Esophagus (tissue), 2 donors: ENCODE measurements at regions not wholly inside any gene's neighbourhood (a gene's known extent, or its start where the extent isn't known, plus 50 kb on each side); places are given as distances from the start of the nearest gene placed in this dataset.

Experiments used
- H3K27ac ChIP-seq, 2 donors: one replicate each; pipeline ENCODE4 v1.5.1; 2013; ENCODE audit warnings: low read depth in 2 of 2, mild to moderate bottlenecking in 2 of 2, inconsistent platforms in 1 of 2, low read length in 1 of 2, moderate library complexity in 1 of 2
- H3K27me3 ChIP-seq, 2 donors: one replicate each; pipeline ENCODE4 v1.6.1; 2013; ENCODE audit warnings: low read length in 2 of 2, control low read depth in 1 of 2, mild to moderate bottlenecking in 1 of 2; ENCODE audit not compliant: insufficient read depth in 2 of 2, control insufficient read depth in 1 of 2
- H3K36me3 ChIP-seq, 2 donors: one replicate each; pipeline ENCODE4 v1.6.1; 2013; ENCODE audit warnings: low read length in 1 of 2; ENCODE audit not compliant: control insufficient read depth in 2 of 2, insufficient read depth in 2 of 2
- H3K4me1 ChIP-seq, 2 donors: one replicate each; pipeline ENCODE4 v1.6.1; 2013; ENCODE audit warnings: low read length in 1 of 2; ENCODE audit not compliant: control insufficient read depth in 2 of 2, insufficient read depth in 2 of 2
- H3K4me3 ChIP-seq, 2 donors: one replicate each; pipeline ENCODE4 v1.5.1; 2013; ENCODE audit warnings: low read length in 2 of 2, mild to moderate bottlenecking in 2 of 2, low read depth in 1 of 2, moderate library complexity in 1 of 2
- H3K9me3 ChIP-seq, 2 donors: one replicate each; pipeline ENCODE4 v1.6.1; 2013; ENCODE audit warnings: mild to moderate bottlenecking in 2 of 2, low read depth in 1 of 2, low read length in 1 of 2, moderate library complexity in 1 of 2; ENCODE audit not compliant: control insufficient read depth in 2 of 2, insufficient read depth in 1 of 2
- WGBS, 2 donors: extraction: QIAGEN DNeasy Blood & Tissue Kit; methylation state at CpG; one replicate each; pipeline ENCODE4 v1.1.7; 2013; 5-methylcytosine and 5-hydroxymethylcytosine counted together
- donor health status: healthy with polysubstance abuse.
- donor health status: Bipolar disorder and iron deficiency.

DNA sequence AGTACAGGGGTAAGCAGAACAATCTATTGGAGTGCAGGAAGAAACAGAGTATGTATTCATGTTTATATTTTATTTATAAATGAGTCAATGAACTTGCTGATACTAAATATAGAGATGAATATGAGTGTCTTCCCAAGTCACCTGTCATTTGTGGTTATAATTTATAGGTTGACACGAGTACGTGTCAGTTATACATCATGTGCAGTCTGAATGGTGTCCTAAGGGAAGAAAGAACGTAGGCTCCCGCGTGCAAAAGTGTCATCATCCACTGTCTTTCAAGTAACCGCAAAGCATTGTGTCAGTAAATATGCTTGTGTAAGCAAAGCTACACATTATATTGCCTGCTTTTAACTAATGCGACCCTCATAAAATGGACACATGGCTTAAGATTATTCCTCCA is 786.1 kb downstream of the KCNJ2 start:
- H3K27ac ChIP-seq, result no peak overlapping the region
- no peaks in the 10 kb centered on the region for H3K27me3 ChIP-seq
- H3K9me3 ChIP-seq, result no peaks in the 10 kb centered on the region
- H3K4me3 ChIP-seq, result no peak overlapping the region
- no peaks in the 10 kb centered on the region for H3K4me1 ChIP-seq
- H3K36me3 ChIP-seq, result no peaks in the 10 kb centered on the region
- WGBS, 2 donors, result 76% methylated on average over 7 of the region's 7 CpGs

DNA sequence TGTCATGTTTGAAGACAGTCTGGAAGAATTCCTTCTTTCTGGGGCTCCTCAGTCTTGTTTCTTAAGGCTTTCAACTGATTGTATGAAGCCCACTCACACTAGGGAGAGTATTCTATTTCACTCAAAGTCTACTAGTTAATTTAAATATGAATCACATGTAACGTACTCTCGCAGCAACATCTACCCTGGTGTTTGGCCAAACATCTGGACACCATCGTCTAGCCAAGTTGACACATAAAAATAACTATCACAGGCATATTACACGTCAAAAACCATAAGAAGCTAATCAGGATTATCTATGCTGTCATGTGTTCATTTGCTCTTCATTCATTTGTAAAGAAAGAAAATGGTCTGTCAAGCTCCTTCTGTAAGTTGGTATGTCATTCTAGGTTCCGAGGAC is 787.4 kb downstream of the KCNJ2 start:
- Histone ChIP-seq H3K36me3 (no peaks in the 10 kb centered on the region), H3K27me3 (no peaks in the 10 kb centered on the region), H3K4me1 (no peaks in the 10 kb centered on the region), H3K9me3 (no peaks in the 10 kb centered on the region), H3K27ac (no peak overlapping the region), H3K4me3 (no peak overlapping the region)
- 57 to 66% methylated on average over 5 of the region's 5 CpGs for WGBS, 2 donors

DNA sequence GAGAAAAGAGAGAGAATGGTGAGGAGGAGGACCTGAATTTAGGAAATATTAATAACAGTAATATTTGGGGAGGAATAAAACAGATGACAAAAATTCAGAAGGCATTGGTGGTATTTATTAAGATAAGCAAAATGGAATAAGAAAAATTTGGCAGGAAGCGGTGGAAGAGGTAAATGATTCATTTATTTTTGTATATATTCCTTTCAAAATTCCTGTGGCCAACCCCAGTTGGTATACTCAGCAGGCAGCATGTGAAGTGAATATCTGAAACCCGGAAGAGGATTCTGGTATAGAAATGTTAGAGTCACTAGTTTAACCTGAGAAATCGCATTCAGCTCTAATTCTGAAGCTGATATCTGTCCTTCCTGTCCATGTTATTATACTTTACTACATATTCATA is 792.0 kb downstream of the KCNJ2 start:
- H3K36me3 ChIP-seq, result no peaks in the 10 kb centered on the region
- no peaks in the 10 kb centered on the region for H3K9me3 ChIP-seq
- H3K4me3 ChIP-seq, result no peak overlapping the region
- no peaks in the 10 kb centered on the region for H3K27me3 ChIP-seq
- WGBS, 2 donors, result 88 to 91% methylated on average over 3 of the region's 3 CpGs
- no peak overlapping the region for H3K27ac ChIP-seq
- no peaks in the 10 kb centered on the region for H3K4me1 ChIP-seq

DNA sequence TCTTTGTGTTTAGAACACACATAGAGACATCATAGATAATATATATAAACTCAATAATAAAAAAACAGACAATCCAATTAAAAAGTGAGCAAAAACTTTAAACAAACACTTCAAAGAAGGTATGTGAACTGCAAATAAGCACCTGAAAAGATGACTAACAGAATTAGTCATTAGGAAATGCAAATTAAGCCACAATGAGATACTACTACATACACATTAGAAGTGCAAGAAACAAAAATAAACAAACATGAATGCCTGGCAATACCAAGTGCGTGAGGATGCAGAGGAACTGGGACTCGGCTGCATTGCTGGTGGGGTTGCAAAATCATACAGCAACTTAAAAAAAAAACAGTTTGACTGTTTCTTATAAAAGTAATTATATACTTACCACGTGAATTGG is 799.0 kb downstream of the KCNJ2 start:
- H3K36me3 ChIP-seq, result no peaks in the 10 kb centered on the region
- no peaks in the 10 kb centered on the region for H3K9me3 ChIP-seq
- WGBS, 2 donors, result 74 to 78% methylated on average over 3 of the region's 3 CpGs
- H3K4me3 ChIP-seq, result no peak overlapping the region
- no peaks in the 10 kb centered on the region for H3K4me1 ChIP-seq
- H3K27me3 ChIP-seq, result no peaks in the 10 kb centered on the region
- H3K27ac ChIP-seq, result no peak overlapping the region

DNA sequence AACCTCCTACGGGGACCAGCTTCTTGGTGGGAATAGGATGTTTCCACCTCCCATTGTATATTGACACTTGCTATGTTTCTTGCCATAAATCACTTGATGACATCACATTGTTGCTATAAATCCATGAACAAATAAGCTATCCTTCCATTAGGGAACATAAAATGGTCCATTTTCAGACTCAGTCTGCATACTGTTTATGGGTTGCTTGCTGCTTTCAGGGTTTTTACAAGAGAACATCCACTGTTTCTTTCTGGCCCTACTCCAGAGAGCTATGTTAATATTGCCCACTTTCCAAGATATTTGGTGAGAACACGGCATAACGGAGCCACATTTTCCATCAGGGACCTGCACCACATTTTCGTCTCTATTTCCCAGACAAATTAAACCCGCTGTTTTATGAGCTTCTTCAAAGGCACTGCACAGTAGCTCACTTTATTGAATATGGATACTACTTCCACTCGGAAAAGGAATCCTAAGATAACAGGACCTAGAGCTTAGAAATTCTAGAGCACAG is 800.2 kb downstream of the KCNJ2 start:
- Histone ChIP-seq H3K27me3 (no peaks in the 10 kb centered on the region), H3K36me3 (no peaks in the 10 kb centered on the region), H3K4me1 (no peaks in the 10 kb centered on the region), H3K9me3 (no peaks in the 10 kb centered on the region), H3K27ac (no peak overlapping the region), H3K4me3 (no peak overlapping the region)
- WGBS, 2 donors, result 79 to 86% methylated on average over 6 of the region's 6 CpGs

DNA sequence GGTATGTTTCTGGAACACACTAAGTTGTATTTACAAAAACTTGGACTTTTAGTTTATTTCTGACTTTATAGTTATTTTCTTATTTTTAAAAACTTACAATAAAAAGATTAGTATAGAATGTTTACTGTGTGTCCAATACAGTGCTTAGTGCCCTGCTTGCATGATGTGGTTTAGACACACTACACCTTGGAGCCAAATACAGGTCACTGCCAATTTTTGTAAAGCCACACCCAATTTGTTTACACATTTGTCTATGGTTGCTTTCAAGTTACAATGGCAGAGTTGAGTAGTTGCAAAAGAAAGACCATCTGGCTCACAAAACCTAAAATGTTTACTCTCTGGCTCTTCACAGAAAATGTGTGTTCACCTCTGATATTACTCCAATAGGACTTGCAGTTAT is 807.1 kb downstream of the KCNJ2 start:
- no peaks in the 10 kb centered on the region for H3K4me1 ChIP-seq
- H3K27ac ChIP-seq, result no peak overlapping the region
- H3K27me3 ChIP-seq, result no peaks in the 10 kb centered on the region
- H3K9me3 ChIP-seq, result no peaks in the 10 kb centered on the region
- no peaks in the 10 kb centered on the region for H3K36me3 ChIP-seq
- H3K4me3 ChIP-seq, result no peak overlapping the region

DNA sequence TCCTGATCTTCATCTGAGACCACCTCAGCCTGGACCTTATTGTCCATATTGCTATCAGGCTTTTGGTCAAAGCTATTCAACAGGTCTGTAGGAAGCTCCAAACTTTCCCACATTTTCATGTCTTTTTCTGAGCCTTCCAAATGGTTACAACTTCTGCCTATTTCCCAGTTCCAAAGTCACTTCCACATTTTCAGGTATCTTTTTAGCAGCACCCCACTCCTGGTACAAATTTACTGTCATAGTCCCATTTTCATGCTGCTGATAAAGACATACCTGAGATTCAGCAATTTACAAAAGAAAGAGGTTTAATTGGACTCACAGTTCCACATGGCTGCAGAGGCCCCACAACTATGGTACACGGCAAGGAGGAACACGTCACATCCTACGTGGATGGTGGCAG is 815.5 kb downstream of the KCNJ2 start:
- Histone ChIP-seq H3K27me3 (no peaks in the 10 kb centered on the region), H3K36me3 (no peaks in the 10 kb centered on the region), H3K27ac (no peak overlapping the region), H3K4me1 (no peaks in the 10 kb centered on the region), H3K9me3 (peaks cover 3 to 8% of the 10 kb centered on the region in 2 donors), H3K4me3 (no peak overlapping the region)
- WGBS, 2 donors, result 77 to 95% methylated on average over 3 of the region's 3 CpGs

DNA sequence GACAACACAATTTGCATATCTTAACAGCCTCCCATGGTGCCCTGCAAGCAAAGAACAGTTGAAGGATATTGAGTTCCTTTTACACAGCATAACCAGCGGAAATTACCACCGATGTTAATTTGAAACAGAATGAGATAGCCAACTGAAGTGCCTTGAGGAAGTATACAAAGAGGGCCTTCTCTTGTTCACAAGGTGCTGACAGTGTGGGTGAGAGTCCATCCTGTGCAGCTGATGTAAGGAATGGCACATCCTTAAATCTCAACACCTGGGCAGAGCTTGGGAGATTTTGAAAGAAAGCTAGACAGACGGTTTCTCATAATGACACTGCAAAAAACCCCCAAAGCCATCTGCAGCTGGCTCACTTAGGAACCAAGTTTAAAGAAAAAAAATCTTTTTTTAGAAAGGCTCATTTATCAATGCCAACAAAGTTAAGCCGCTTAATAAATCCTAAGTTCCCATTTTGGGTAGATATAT is 818.6 kb downstream of the KCNJ2 start:
- Histone ChIP-seq H3K4me1 (no peaks in the 10 kb centered on the region), H3K4me3 (no peak overlapping the region), H3K27ac (no peak overlapping the region), H3K9me3 (peaks cover 3 to 8% of the 10 kb centered on the region in 2 donors), H3K27me3 (no peaks in the 10 kb centered on the region), H3K36me3 (no peaks in the 10 kb centered on the region)
- 32 to 48% methylated on average over 4 of the region's 4 CpGs for WGBS, 2 donors

DNA sequence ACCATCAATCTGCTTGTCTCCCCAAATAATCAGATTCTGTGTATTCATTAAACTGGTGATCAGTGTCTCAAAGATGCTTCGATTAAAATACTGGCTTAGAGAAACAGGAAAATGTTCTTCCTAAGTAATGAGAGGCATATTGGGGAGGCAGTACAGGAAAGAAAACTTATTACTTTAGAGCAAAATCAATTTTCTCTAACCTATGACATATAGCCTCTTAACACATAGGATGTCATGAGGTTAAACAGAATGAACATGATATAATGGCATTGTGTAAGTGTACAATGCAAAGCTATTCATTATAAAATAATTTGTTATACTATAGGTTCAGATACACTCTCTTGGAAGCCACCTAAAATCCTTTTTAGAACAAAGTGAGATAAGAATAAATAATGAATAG is 819.3 kb downstream of the KCNJ2 start:
- Histone ChIP-seq H3K4me1 (no peaks in the 10 kb centered on the region), H3K4me3 (no peak overlapping the region), H3K9me3 (peaks cover 3 to 8% of the 10 kb centered on the region in 2 donors), H3K36me3 (no peaks in the 10 kb centered on the region), H3K27ac (no peak overlapping the region), H3K27me3 (no peaks in the 10 kb centered on the region)
- 75 to 76% methylated on average over 1 of the region's 1 CpG for WGBS, 2 donors

DNA sequence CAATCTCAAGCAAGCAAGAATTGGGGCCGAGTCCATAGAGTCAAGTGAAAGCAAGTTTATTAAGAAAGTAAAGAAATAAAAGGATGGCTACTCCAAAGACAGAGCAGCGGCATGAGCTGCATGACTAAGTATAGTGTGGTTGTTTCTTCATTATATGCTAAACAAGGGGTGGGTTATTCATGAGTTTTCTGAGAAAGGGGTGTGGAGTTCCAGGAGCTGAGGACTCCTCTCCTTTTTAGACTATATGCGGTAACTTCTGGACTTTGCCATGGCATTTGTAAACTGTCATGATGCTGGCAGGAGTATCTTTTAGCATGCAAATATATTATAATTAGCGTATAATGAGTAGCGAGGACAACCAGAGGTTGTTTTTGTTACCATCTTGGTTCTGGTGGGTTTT is 819.9 kb downstream of the KCNJ2 start:
- Histone ChIP-seq H3K4me3 (no peak overlapping the region), H3K27me3 (no peaks in the 10 kb centered on the region), H3K9me3 (peaks cover 1 to 2% of the 10 kb centered on the region in 2 donors), H3K27ac (no peak overlapping the region), H3K4me1 (no peaks in the 10 kb centered on the region), H3K36me3 (no peaks in the 10 kb centered on the region)
- 89 to 91% methylated on average over 5 of the region's 5 CpGs for WGBS, 2 donors
